ENCODE measurements at regions not wholly inside any gene's neighbourhood (a gene's known extent, or its start where the extent isn't known, plus 50 kb on each side); places are given as distances from the start of the nearest gene placed in this dataset.

- Mint-ChIP-seq H3K9me3 (peaks cover 0 to 8% (median 3%) of the 10 kb centered on the region in 8 donors), H3K4me3 (no peak overlapping the region), H3K4me1 (peaks cover 0 to 1% (median 0%) of the 10 kb centered on the region in 4 donors), H3K36me3 (no peaks in the 10 kb centered on the region), H3K27me3 (peaks cover 21 to 27% of the 10 kb centered on the region in 2 donors), H3K27ac (no peak overlapping the region)
- intact Hi-C loops (cut with micrococcal nuclease), result no loop called here
- H3K36me3 ChIP-seq (ENCODE audit: insufficient read depth, low read length), result no peaks in the 10 kb centered on the region
- H3K4me3 ChIP-seq (ENCODE audit: low read length in 2 of 2), result no peak overlapping the region
- POLR2A ChIA-PET (ENCODE audit: partially characterized antibody), result no interaction called here
- no peaks in the 10 kb centered on the region for H3K4me1 ChIP-seq (ENCODE audit: insufficient read depth, low read length)
- CTCF ChIA-PET (ENCODE audit: partially characterized antibody), result no interaction called here
- no peak for DNase-seq
- H3K27me3 ChIP-seq (ENCODE audit: insufficient read depth, low read length), result peaks cover 6% of the 10 kb centered on the region
- no peaks in the 10 kb centered on the region for H3K9me3 ChIP-seq (ENCODE audit: control insufficient read depth in 1 of 2, low read length in 2 of 2)
- H3K27ac ChIP-seq (ENCODE audit: low read depth, low read length), result no peak overlapping the region
Observed at GRCh38 chr16:73545290-73545689, 497.4 kb upstream of the ZFHX3 start.

DNA sequence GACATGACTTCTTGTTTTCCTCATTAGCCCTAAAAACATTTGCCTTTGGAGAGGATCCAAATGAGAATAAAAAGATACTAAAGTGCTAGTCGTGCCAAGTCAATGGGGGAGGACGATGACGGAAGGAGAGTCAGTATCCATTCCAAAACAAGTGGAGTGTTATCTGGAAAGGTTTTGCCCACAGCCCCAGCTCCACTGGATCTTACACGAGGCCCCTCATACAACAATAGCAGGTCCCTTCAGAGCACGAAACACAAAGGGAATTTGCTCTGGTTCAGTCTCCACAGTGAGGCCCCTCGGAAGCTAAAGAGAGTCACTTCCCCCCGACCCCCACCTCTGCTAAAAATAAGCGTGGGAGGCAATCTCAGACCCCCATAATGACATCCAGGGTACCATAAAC, 496.9 kb upstream of the ZFHX3 start:
- Histone ChIP-seq H3K4me1 (ENCODE audit: insufficient read depth, low read length) (no peaks in the 10 kb centered on the region), H3K4me3 (ENCODE audit: low read length in 2 of 2) (no peak overlapping the region), H3K36me3 (ENCODE audit: insufficient read depth, low read length) (no peaks in the 10 kb centered on the region), H3K27me3 (ENCODE audit: insufficient read depth, low read length) (peaks cover 6% of the 10 kb centered on the region), H3K27ac (ENCODE audit: low read depth, low read length) (no peak overlapping the region), H3K9me3 (ENCODE audit: control insufficient read depth in 1 of 2, low read length in 2 of 2) (no peaks in the 10 kb centered on the region)
- H3K9me3 Mint-ChIP-seq, result peaks cover 0 to 8% (median 3%) of the 10 kb centered on the region in 8 donors
- intact Hi-C loops (cut with micrococcal nuclease), result no loop called here
- no peak overlapping the region for H3K4me3 Mint-ChIP-seq
- DNase-seq, result no peak
- ChIA-PET CTCF (ENCODE audit: partially characterized antibody) (no interaction called here), POLR2A (ENCODE audit: partially characterized antibody) (no interaction called here)
- H3K4me1 Mint-ChIP-seq, result peaks cover 0 to 1% (median 0%) of the 10 kb centered on the region in 4 donors
- H3K27ac Mint-ChIP-seq, result no peak overlapping the region
- H3K27me3 Mint-ChIP-seq, result peaks cover 21 to 27% of the 10 kb centered on the region in 2 donors
- H3K36me3 Mint-ChIP-seq, result no peaks in the 10 kb centered on the region

DNA sequence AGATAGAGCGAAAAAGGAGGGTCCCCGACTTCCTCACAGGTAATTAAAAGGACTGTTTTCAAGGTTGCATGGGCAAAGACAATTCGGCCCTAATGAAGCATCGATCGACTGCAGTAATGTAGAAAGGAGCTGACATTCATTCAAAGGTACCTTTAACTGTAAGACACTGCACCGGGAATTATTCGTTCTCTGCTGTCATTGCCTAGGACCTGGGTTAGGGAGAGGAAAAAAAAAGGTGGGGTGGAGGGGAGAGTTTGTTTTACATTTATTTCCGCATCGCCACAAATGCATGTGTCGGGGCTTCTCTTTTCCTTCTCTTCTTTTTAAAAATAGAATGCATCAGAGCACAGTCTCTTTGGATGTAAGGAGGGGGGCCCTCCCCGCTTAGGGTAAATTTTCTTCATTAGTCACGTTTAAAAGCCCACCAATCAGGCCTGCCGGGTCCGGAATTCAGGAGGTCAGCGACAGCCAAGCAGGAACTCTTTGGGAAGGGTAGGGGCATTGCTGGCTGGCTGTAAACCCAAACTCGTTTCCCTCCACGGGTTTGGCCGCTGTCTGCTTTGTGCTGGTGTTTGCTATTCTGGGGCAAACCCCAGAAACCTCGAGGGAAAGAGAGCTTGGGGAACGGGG, 496.2 kb upstream of the ZFHX3 start:
- no peak overlapping the region for H3K4me3 ChIP-seq (ENCODE audit: low read length in 2 of 2)
- Mint-ChIP-seq H3K4me3 (no peak overlapping the region), H3K27me3 (peaks cover 21 to 27% of the 10 kb centered on the region in 2 donors), H3K4me1 (peaks cover 0 to 1% (median 0%) of the 10 kb centered on the region in 4 donors), H3K9me3 (peaks cover 0 to 8% (median 3%) of the 10 kb centered on the region in 8 donors), H3K36me3 (no peaks in the 10 kb centered on the region), H3K27ac (no peak overlapping the region)
- ChIA-PET POLR2A (ENCODE audit: partially characterized antibody) (no interaction called here), CTCF (ENCODE audit: partially characterized antibody) (no interaction called here)
- H3K27me3 ChIP-seq (ENCODE audit: insufficient read depth, low read length), result peaks cover 6% of the 10 kb centered on the region
- no peaks in the 10 kb centered on the region for H3K4me1 ChIP-seq (ENCODE audit: insufficient read depth, low read length)
- intact Hi-C loops (cut with micrococcal nuclease), result no loop called here
- H3K9me3 ChIP-seq (ENCODE audit: control insufficient read depth in 1 of 2, low read length in 2 of 2), result no peaks in the 10 kb centered on the region
- no peaks in the 10 kb centered on the region for H3K36me3 ChIP-seq (ENCODE audit: insufficient read depth, low read length)
- no peak for DNase-seq
- H3K27ac ChIP-seq (ENCODE audit: low read depth, low read length), result no peak overlapping the region

GRCh38 chr16:73543331-73543969, 495.5 kb upstream of the ZFHX3 start:
- H3K27ac Mint-ChIP-seq, result no peak overlapping the region
- H3K4me1 Mint-ChIP-seq, result peaks cover 0 to 1% (median 0%) of the 10 kb centered on the region in 4 donors
- Histone ChIP-seq H3K4me1 (ENCODE audit: insufficient read depth, low read length) (no peaks in the 10 kb centered on the region), H3K27ac (ENCODE audit: low read depth, low read length) (no peak overlapping the region), H3K27me3 (ENCODE audit: insufficient read depth, low read length) (peaks cover 6% of the 10 kb centered on the region), H3K36me3 (ENCODE audit: insufficient read depth, low read length) (no peaks in the 10 kb centered on the region), H3K4me3 (ENCODE audit: low read length in 2 of 2) (no peak overlapping the region), H3K9me3 (ENCODE audit: control insufficient read depth in 1 of 2, low read length in 2 of 2) (no peaks in the 10 kb centered on the region)
- ChIA-PET POLR2A (ENCODE audit: partially characterized antibody) (no interaction called here), CTCF (ENCODE audit: partially characterized antibody) (no interaction called here)
- H3K9me3 Mint-ChIP-seq, result peaks cover 0 to 8% (median 3%) of the 10 kb centered on the region in 8 donors
- intact Hi-C loops (cut with micrococcal nuclease), result no loop called here
- DNase-seq, result no peak
- H3K4me3 Mint-ChIP-seq, result no peak overlapping the region
- no peaks in the 10 kb centered on the region for H3K36me3 Mint-ChIP-seq
- peaks cover 21 to 27% of the 10 kb centered on the region in 2 donors for H3K27me3 Mint-ChIP-seq

GRCh38 chr16:73542885-73543284, 495.0 kb upstream of the ZFHX3 start:
- intact Hi-C loops (cut with micrococcal nuclease), result no loop called here
- Mint-ChIP-seq H3K4me3 (no peak overlapping the region), H3K27ac (no peak overlapping the region), H3K9me3 (peaks cover 0 to 8% (median 3%) of the 10 kb centered on the region in 8 donors), H3K4me1 (peaks cover 0 to 1% (median 0%) of the 10 kb centered on the region in 4 donors), H3K36me3 (no peaks in the 10 kb centered on the region), H3K27me3 (peaks cover 21 to 27% of the 10 kb centered on the region in 2 donors)
- peaks cover 6% of the 10 kb centered on the region for H3K27me3 ChIP-seq (ENCODE audit: insufficient read depth, low read length)
- ChIA-PET CTCF (ENCODE audit: partially characterized antibody) (no interaction called here), POLR2A (ENCODE audit: partially characterized antibody) (no interaction called here)
- no peak overlapping the region for H3K4me3 ChIP-seq (ENCODE audit: low read length in 2 of 2)
- no peaks in the 10 kb centered on the region for H3K4me1 ChIP-seq (ENCODE audit: insufficient read depth, low read length)
- DNase-seq, result no peak
- no peaks in the 10 kb centered on the region for H3K9me3 ChIP-seq (ENCODE audit: control insufficient read depth in 1 of 2, low read length in 2 of 2)
- no peak overlapping the region for H3K27ac ChIP-seq (ENCODE audit: low read depth, low read length)
- H3K36me3 ChIP-seq (ENCODE audit: insufficient read depth, low read length), result no peaks in the 10 kb centered on the region

DNA sequence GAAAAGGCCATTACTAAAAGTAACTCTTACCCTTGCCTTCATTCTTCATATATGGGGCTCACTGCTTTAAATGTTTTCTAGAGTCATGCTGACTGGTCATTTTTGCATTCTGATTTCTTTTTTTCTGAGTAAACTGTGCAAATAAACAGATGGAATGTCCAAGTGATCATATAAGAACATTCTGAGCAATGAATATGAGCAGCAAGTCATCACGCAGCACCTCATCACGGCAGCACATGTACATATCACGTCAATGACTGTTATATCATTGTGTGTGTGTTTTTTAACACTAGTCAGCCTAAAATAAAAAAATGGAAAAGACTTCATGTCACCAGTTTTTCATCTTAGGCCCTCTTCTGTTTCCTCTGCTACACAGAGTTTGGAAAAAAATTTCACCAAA, 490.0 kb upstream of the ZFHX3 start:
- Mint-ChIP-seq H3K27ac (no peak overlapping the region), H3K9me3 (peaks cover 0 to 5% (median 2%) of the 10 kb centered on the region in 8 donors), H3K36me3 (no peaks in the 10 kb centered on the region), H3K27me3 (peaks cover 0 to 5% of the 10 kb centered on the region in 2 donors), H3K4me3 (no peak overlapping the region), H3K4me1 (no peaks in the 10 kb centered on the region)
- ChIA-PET CTCF (ENCODE audit: partially characterized antibody) (no interaction called here), POLR2A (ENCODE audit: partially characterized antibody) (no interaction called here)
- Histone ChIP-seq H3K9me3 (ENCODE audit: control insufficient read depth in 1 of 2, low read length in 2 of 2) (no peaks in the 10 kb centered on the region), H3K4me1 (ENCODE audit: insufficient read depth, low read length) (no peaks in the 10 kb centered on the region), H3K36me3 (ENCODE audit: insufficient read depth, low read length) (no peaks in the 10 kb centered on the region), H3K4me3 (ENCODE audit: low read length in 2 of 2) (no peak overlapping the region), H3K27ac (ENCODE audit: low read depth, low read length) (no peak overlapping the region), H3K27me3 (ENCODE audit: insufficient read depth, low read length) (no peaks in the 10 kb centered on the region)
- intact Hi-C loops (cut with micrococcal nuclease), result no loop called here
- DNase-seq, result no peak

DNA sequence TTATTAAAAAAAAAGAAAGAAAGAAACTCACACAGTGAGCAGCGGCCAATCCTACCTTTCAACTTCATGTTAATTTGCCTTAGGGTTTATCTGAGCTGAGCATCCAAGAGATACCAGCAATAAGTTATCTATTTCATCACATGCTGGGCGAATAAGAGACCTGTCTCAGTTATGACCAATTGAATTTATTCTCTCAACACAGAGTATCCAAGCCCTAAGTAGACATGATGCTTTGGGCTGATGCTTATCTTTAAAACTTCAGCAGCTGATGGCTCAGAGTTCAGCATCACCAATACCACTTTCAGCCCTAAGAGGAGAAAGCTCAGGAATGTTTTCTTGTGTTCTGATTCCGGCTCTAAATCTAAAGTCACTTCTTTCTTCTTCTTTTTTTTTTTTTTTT, 489.0 kb upstream of the ZFHX3 start:
- Histone ChIP-seq H3K4me1 (ENCODE audit: insufficient read depth, low read length) (no peaks in the 10 kb centered on the region), H3K27ac (ENCODE audit: low read depth, low read length) (no peak overlapping the region), H3K4me3 (ENCODE audit: low read length in 2 of 2) (no peak overlapping the region), H3K36me3 (ENCODE audit: insufficient read depth, low read length) (no peaks in the 10 kb centered on the region), H3K27me3 (ENCODE audit: insufficient read depth, low read length) (no peaks in the 10 kb centered on the region), H3K9me3 (ENCODE audit: control insufficient read depth in 1 of 2, low read length in 2 of 2) (no peaks in the 10 kb centered on the region)
- ChIA-PET POLR2A (ENCODE audit: partially characterized antibody) (no interaction called here), CTCF (ENCODE audit: partially characterized antibody) (no interaction called here)
- Mint-ChIP-seq H3K9me3 (peaks cover 0 to 6% (median under 1%) of the 10 kb centered on the region in 8 donors), H3K27ac (no peak overlapping the region), H3K36me3 (no peaks in the 10 kb centered on the region), H3K4me1 (no peaks in the 10 kb centered on the region), H3K27me3 (peaks cover 0 to 1% of the 10 kb centered on the region in 2 donors), H3K4me3 (no peak overlapping the region)
- intact Hi-C loops (cut with micrococcal nuclease), result no loop called here
- DNase-seq, result no peak
